ENCODE measurements at regions not wholly inside any gene's neighbourhood (a gene's known extent, or its start where the extent isn't known, plus 50 kb on each side); places are given as distances from the start of the nearest gene placed in this dataset.

DNA sequence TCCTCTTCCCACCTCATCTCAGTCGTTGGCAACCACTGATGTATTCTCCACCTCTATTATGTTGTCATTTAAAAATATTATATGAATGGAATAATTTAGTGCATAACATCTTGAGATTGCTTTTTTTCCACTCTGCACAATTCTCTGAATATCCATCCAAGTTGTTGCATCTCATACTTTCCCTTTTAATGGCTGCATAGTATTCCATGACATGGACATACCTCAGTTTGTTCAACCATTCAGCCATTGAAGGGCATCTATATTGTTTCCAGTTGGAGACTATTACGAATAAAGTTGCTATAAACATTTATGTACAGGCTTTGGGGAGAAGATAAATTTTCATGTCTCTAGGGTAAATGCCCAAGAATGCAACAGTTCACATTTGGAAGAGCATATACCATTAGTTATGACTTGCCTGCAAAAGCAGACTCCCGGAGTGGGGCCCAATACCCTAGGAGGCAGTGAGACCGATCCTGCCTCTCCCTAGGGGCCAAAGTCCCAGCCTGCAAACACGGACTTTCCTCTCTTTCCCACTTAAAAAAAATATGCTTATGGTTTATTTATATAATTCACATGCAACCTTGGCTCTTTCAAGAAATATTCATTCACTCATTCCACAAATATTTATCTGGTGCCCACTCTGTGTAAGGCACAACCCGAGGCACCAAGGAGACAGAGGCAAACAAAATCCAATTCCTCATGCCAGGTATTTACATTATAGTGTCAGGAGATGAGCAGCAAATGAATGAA is 227.0 kb upstream of the PMEPA1 start:
- Histone ChIP-seq H4K20me1 (ENCODE audit: insufficient read depth, low read length) (no peaks in the 10 kb centered on the region), H3K14ac (replicated peaks; ENCODE audit: low read depth, low read length) (no peak overlapping the region), H3K27me3 (ENCODE audit: control insufficient read depth, insufficient read depth, low read length) (peaks cover 2% of the 10 kb centered on the region), H3K36me3 (ENCODE audit: control insufficient read depth, insufficient read depth, low read length) (no peaks in the 10 kb centered on the region), H3K79me1 (ENCODE audit: low read depth in 1 of 2, low read length in 2 of 2) (no peaks in the 10 kb centered on the region), H3K4me1 (ENCODE audit: control insufficient read depth, insufficient read depth, low read length) (no peaks in the 10 kb centered on the region), H3K9ac (ENCODE audit: low read depth, low read length) (no peak overlapping the region), H2BK20ac (ENCODE audit: low read depth, low read length) (no peak overlapping the region), H2AK9ac (replicated peaks; ENCODE audit: low read depth, low read length, poor library complexity) (no peak overlapping the region), H3K4me3 (ENCODE audit: insufficient read depth, low read depth, low read length) (no peak overlapping the region), H2AFZ (replicated peaks; ENCODE audit: low read length, poor library complexity) (no peak overlapping the region), H3K18ac (ENCODE audit: low read depth, low read length) (no peak overlapping the region), H3K9me3 (ENCODE audit: control insufficient read depth, insufficient read depth, low read length) (no peaks in the 10 kb centered on the region), H3K9me1 (ENCODE audit: insufficient read depth, low read length) (no peaks in the 10 kb centered on the region), H2AK5ac (ENCODE audit: low read depth, low read length) (no peak overlapping the region), H2BK5ac (ENCODE audit: low read depth, low read length, poor library complexity, severe bottlenecking) (no peak overlapping the region), H3K27ac (ENCODE audit: insufficient read depth, low read length) (no peak overlapping the region), H3K23ac (ENCODE audit: low read depth, low read length) (no peak overlapping the region), H4K8ac (ENCODE audit: low read depth in 2 of 2, low read length in 2 of 2) (no peak overlapping the region), H3K4me2 (ENCODE audit: low read depth, low read length) (no peak overlapping the region), H3K56ac (ENCODE audit: extremely low read depth, insufficient read depth, low read length) (no peak overlapping the region), H4K91ac (ENCODE audit: insufficient read depth, low read depth, low read length) (no peak overlapping the region), H3K4ac (ENCODE audit: low read depth, low read length) (no peak overlapping the region), H2BK15ac (ENCODE audit: low read depth, low read length) (no peak overlapping the region), H2BK120ac (ENCODE audit: low read depth, low read length) (no peak overlapping the region), H4K5ac (ENCODE audit: low read depth, low read length) (no peak overlapping the region)
- ChIA-PET CTCF (no interaction called here), POLR2A (ENCODE audit: unreplicated experiment) (no interaction called here)
- dilution Hi-C loops (cut with HindIII; ENCODE audit: low sequenced_read_pairs, unreplicated experiment) (no loop called here), intact Hi-C loops (cut with micrococcal nuclease) (no loop called here), in situ Hi-C loops (cut with MboI; ENCODE audit: low sequenced_read_pairs) (no loop called here)
- no TSS peak for BruUV-seq (replicated peaks)
- TF ChIP-seq, protein P1, sequence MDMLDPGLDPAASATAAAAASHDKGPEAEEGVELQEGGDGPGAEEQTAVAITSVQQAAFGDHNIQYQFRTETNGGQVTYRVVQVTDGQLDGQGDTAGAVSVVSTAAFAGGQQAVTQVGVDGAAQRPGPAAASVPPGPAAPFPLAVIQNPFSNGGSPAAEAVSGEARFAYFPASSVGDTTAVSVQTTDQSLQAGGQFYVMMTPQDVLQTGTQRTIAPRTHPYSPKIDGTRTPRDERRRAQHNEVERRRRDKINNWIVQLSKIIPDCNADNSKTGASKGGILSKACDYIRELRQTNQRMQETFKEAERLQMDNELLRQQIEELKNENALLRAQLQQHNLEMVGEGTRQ (IDR thresholded peaks at IDR 0.05; ENCODE audit: low read depth, low read length) = no peak
- no peak for TF ChIP-seq CHD1 (IDR thresholded peaks at IDR 0.05; ENCODE audit: low read depth, low read length)
- no peak for TF ChIP-seq MAZ (IDR thresholded peaks at IDR 0.05; ENCODE audit: borderline replicate concordance, low read depth, low read length)
- no peak for TF ChIP-seq MAFK (IDR thresholded peaks at IDR 0.05; ENCODE audit: low read depth, low read length)
- no peak for TF ChIP-seq CEBPB (IDR thresholded peaks at IDR 0.05; ENCODE audit: low read depth, low read length)
- no peak for TF ChIP-seq RAD21 (IDR thresholded peaks at IDR 0.05; ENCODE audit: low read length)
- TF ChIP-seq NFE2L2 (IDR thresholded peaks at IDR 0.05; ENCODE audit: low read depth, low read length) = no peak
- no peak for TF ChIP-seq RFX5 (IDR thresholded peaks at IDR 0.05; ENCODE audit: low read depth, low read length)
- TF ChIP-seq RCOR1 (IDR thresholded peaks at IDR 0.05; ENCODE audit: insufficient replicate concordance, low read length) = no peak
- TF ChIP-seq BHLHE40 (IDR thresholded peaks at IDR 0.05; ENCODE audit: low read depth, low read length) = no peak
- no peak for TF ChIP-seq CTCF (conservative IDR thresholded peaks at IDR 0.05; ENCODE audit: low read depth, low read length)
- TF ChIP-seq SMC3 (IDR thresholded peaks at IDR 0.05; ENCODE audit: low read depth, low read length) = no peak
- TF ChIP-seq, protein P2, sequence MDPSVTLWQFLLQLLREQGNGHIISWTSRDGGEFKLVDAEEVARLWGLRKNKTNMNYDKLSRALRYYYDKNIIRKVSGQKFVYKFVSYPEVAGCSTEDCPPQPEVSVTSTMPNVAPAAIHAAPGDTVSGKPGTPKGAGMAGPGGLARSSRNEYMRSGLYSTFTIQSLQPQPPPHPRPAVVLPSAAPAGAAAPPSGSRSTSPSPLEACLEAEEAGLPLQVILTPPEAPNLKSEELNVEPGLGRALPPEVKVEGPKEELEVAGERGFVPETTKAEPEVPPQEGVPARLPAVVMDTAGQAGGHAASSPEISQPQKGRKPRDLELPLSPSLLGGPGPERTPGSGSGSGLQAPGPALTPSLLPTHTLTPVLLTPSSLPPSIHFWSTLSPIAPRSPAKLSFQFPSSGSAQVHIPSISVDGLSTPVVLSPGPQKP (IDR thresholded peaks at IDR 0.05; ENCODE audit: borderline replicate concordance, low read depth, low read length) = no peak
- WGBS, 2 experiments (ENCODE audit: extremely low coverage in 2 of 2, insufficient read length in 1 of 2) = no CpG with 5 or more reads among the region's 6 CpGs
- DNase-seq = no peak
- no peak for ATAC-seq (ENCODE audit: low read depth)

All from IMR-90 (cell line).